ENCODE measurements at regions not wholly inside any gene's neighbourhood (a gene's known extent, or its start where the extent isn't known, plus 50 kb on each side); places are given as distances from the start of the nearest gene placed in this dataset.

GRCh38 chr2:220078439-220078838 lies 451.0 kb downstream of the SLC4A3 start:
- no peak for TF ChIP-seq CTCF (IDR thresholded peaks at IDR 0.05; ENCODE audit: control insufficient read depth, extremely low read depth, insufficient read depth)

GRCh38 chr2:220079595-220079994 lies 452.2 kb downstream of the SLC4A3 start:
- no peak overlapping the region for H3K4me3 ChIP-seq (ENCODE audit: low read depth, low read length)
- no peak for TF ChIP-seq CTCF (IDR thresholded peaks at IDR 0.05; ENCODE audit: control insufficient read depth, extremely low read depth, insufficient read depth)
- DNase-seq (ENCODE audit: low read depth), result no peak

More at GRCh38 chr2:220078439-220078838, 451.0 kb downstream of the SLC4A3 start:
- H3K4me3 ChIP-seq (ENCODE audit: low read depth, low read length), result no peak overlapping the region
- DNase-seq (ENCODE audit: low read depth), result no peak

GRCh38 chr2:220081171-220081570 lies 453.7 kb downstream of the SLC4A3 start:
- TF ChIP-seq CTCF (IDR thresholded peaks at IDR 0.05; ENCODE audit: control insufficient read depth, extremely low read depth, insufficient read depth), result no peak
- H3K4me3 ChIP-seq (ENCODE audit: low read depth, low read length), result no peak overlapping the region
- DNase-seq (ENCODE audit: low read depth), result no peak

GRCh38 chr2:220090050-220090449 lies 462.6 kb downstream of the SLC4A3 start:
- H3K4me3 ChIP-seq (ENCODE audit: low read depth, low read length), result no peak overlapping the region
- no peak for TF ChIP-seq CTCF (IDR thresholded peaks at IDR 0.05; ENCODE audit: control insufficient read depth, extremely low read depth, insufficient read depth)
- DNase-seq (ENCODE audit: low read depth), result no peak

- no peak overlapping the region for H3K4me3 ChIP-seq (ENCODE audit: low read depth, low read length)
- TF ChIP-seq CTCF (IDR thresholded peaks at IDR 0.05; ENCODE audit: control insufficient read depth, extremely low read depth, insufficient read depth), result no peak
- DNase-seq (ENCODE audit: low read depth), result no peak
These were observed 469.0 kb downstream of the SLC4A3 start for GRCh38 chr2:220096406-220096805.

- no peak for DNase-seq (ENCODE audit: low read depth)
- no peak overlapping the region for H3K4me3 ChIP-seq (ENCODE audit: low read depth, low read length)
- TF ChIP-seq CTCF (IDR thresholded peaks at IDR 0.05; ENCODE audit: control insufficient read depth, extremely low read depth, insufficient read depth), result no peak
These were observed 474.6 kb downstream of the SLC4A3 start for GRCh38 chr2:220101980-220102379.

GRCh38 chr2:220103596-220103995 lies 476.2 kb downstream of the SLC4A3 start:
- TF ChIP-seq CTCF (IDR thresholded peaks at IDR 0.05; ENCODE audit: control insufficient read depth, extremely low read depth, insufficient read depth), result no peak
- no peak for DNase-seq (ENCODE audit: low read depth)
- no peak overlapping the region for H3K4me3 ChIP-seq (ENCODE audit: low read depth, low read length)

Measured in LNCaP clone FGC (cell line).